ENCODE measurements at regions not wholly inside any gene's neighbourhood (a gene's known extent, or its start where the extent isn't known, plus 50 kb on each side); places are given as distances from the start of the nearest gene placed in this dataset.

GRCh38 chr20:4332121-4332860 lies 83.2 kb upstream of the ADRA1D start:
- Histone ChIP-seq H3K27me3 (ENCODE audit: control insufficient read depth, insufficient read depth, low read length) (peaks cover 5% of the 10 kb centered on the region), H3K36me3 (ENCODE audit: control insufficient read depth, insufficient read depth, low read length) (no peaks in the 10 kb centered on the region), H3K4me3 (ENCODE audit: low read depth, low read length) (no peak overlapping the region), H3K9me3 (ENCODE audit: control insufficient read depth in 2 of 2, low read length in 2 of 2) (no peaks in the 10 kb centered on the region), H3K27ac (ENCODE audit: insufficient read depth, low read length, poor library complexity, severe bottlenecking) (no peak overlapping the region), H3K4me1 (ENCODE audit: control insufficient read depth, insufficient read depth, low read length, poor library complexity, severe bottlenecking) (no peaks in the 10 kb centered on the region)
- Mint-ChIP-seq H3K27ac (no peak overlapping the region), H3K36me3 (no peaks in the 10 kb centered on the region), H3K4me1 (no peaks in the 10 kb centered on the region), H3K9me3 (peaks cover 0 to 1% (median 0%) of the 10 kb centered on the region in 7 donors), H3K4me3 (no peak overlapping the region), H3K27me3 (peaks cover 34% of the 10 kb centered on the region)
- DNase-seq (no peak), ATAC-seq (ENCODE audit: low read depth in 2 of 2) (no peak)

- peaks cover 0 to 3% (median 0%) of the 10 kb centered on the region in 7 donors for H3K9me3 Mint-ChIP-seq
- Histone ChIP-seq H3K4me3 (ENCODE audit: low read depth, low read length) (no peak overlapping the region), H3K27ac (ENCODE audit: insufficient read depth, low read length, poor library complexity, severe bottlenecking) (no peak overlapping the region), H3K9me3 (ENCODE audit: control insufficient read depth in 2 of 2, low read length in 2 of 2) (no peaks in the 10 kb centered on the region), H3K4me1 (ENCODE audit: control insufficient read depth, insufficient read depth, low read length, poor library complexity, severe bottlenecking) (no peaks in the 10 kb centered on the region), H3K36me3 (ENCODE audit: control insufficient read depth, insufficient read depth, low read length) (no peaks in the 10 kb centered on the region), H3K27me3 (ENCODE audit: control insufficient read depth, insufficient read depth, low read length) (peaks cover 9% of the 10 kb centered on the region)
- H3K27ac Mint-ChIP-seq: no peak overlapping the region
- no peaks in the 10 kb centered on the region for H3K36me3 Mint-ChIP-seq
- H3K4me3 Mint-ChIP-seq: no peak overlapping the region
- no peak for ATAC-seq (ENCODE audit: low read depth in 2 of 2)
- no peak for DNase-seq
- H3K4me1 Mint-ChIP-seq: no peaks in the 10 kb centered on the region
- H3K27me3 Mint-ChIP-seq: peaks cover 29% of the 10 kb centered on the region
These were observed 80.9 kb upstream of the ADRA1D start for GRCh38 chr20:4330011-4330410.

GRCh38 chr20:4329232-4329631 lies 80.1 kb upstream of the ADRA1D start:
- Histone ChIP-seq H3K4me3 (ENCODE audit: low read depth, low read length) (no peak overlapping the region), H3K27ac (ENCODE audit: insufficient read depth, low read length, poor library complexity, severe bottlenecking) (no peak overlapping the region), H3K4me1 (ENCODE audit: control insufficient read depth, insufficient read depth, low read length, poor library complexity, severe bottlenecking) (no peaks in the 10 kb centered on the region), H3K27me3 (ENCODE audit: control insufficient read depth, insufficient read depth, low read length) (peaks cover 9% of the 10 kb centered on the region), H3K9me3 (ENCODE audit: control insufficient read depth in 2 of 2, low read length in 2 of 2) (no peaks in the 10 kb centered on the region), H3K36me3 (ENCODE audit: control insufficient read depth, insufficient read depth, low read length) (no peaks in the 10 kb centered on the region)
- no peaks in the 10 kb centered on the region for H3K4me1 Mint-ChIP-seq
- peaks cover 31% of the 10 kb centered on the region for H3K27me3 Mint-ChIP-seq
- no peak overlapping the region for H3K27ac Mint-ChIP-seq
- no peaks in the 10 kb centered on the region for H3K36me3 Mint-ChIP-seq
- ATAC-seq (ENCODE audit: low read depth in 2 of 2) (no peak), DNase-seq (no peak)
- peaks cover 0 to 3% (median 0%) of the 10 kb centered on the region in 7 donors for H3K9me3 Mint-ChIP-seq
- H3K4me3 Mint-ChIP-seq: no peak overlapping the region

GRCh38 chr20:4328541-4328940 lies 79.5 kb upstream of the ADRA1D start:
- no peak overlapping the region for H3K27ac ChIP-seq (ENCODE audit: insufficient read depth, low read length, poor library complexity, severe bottlenecking)
- H3K27ac Mint-ChIP-seq: no peak overlapping the region
- no peak for DNase-seq
- H3K4me3 Mint-ChIP-seq: no peak overlapping the region
- no peaks in the 10 kb centered on the region for H3K4me1 ChIP-seq (ENCODE audit: control insufficient read depth, insufficient read depth, low read length, poor library complexity, severe bottlenecking)
- peaks cover 29% of the 10 kb centered on the region for H3K27me3 Mint-ChIP-seq
- H3K36me3 ChIP-seq (ENCODE audit: control insufficient read depth, insufficient read depth, low read length): no peaks in the 10 kb centered on the region
- H3K9me3 Mint-ChIP-seq: peaks cover 0 to 3% (median 0%) of the 10 kb centered on the region in 7 donors
- no peak overlapping the region for H3K4me3 ChIP-seq (ENCODE audit: low read depth, low read length)
- H3K4me1 Mint-ChIP-seq: no peaks in the 10 kb centered on the region
- H3K9me3 ChIP-seq (ENCODE audit: control insufficient read depth in 2 of 2, low read length in 2 of 2): no peaks in the 10 kb centered on the region
- H3K27me3 ChIP-seq (ENCODE audit: control insufficient read depth, insufficient read depth, low read length): peaks cover 9% of the 10 kb centered on the region
- H3K36me3 Mint-ChIP-seq: no peaks in the 10 kb centered on the region
- ATAC-seq (ENCODE audit: low read depth in 2 of 2): no peak

- H3K9me3 ChIP-seq (ENCODE audit: control insufficient read depth in 2 of 2, low read length in 2 of 2): no peaks in the 10 kb centered on the region
- ATAC-seq (ENCODE audit: low read depth in 2 of 2) (no peak), DNase-seq (no peak)
- H3K4me1 Mint-ChIP-seq: no peaks in the 10 kb centered on the region
- H3K4me3 Mint-ChIP-seq: no peak overlapping the region
- peaks cover 0 to 3% (median 0%) of the 10 kb centered on the region in 7 donors for H3K9me3 Mint-ChIP-seq
- no peak overlapping the region for H3K27ac ChIP-seq (ENCODE audit: insufficient read depth, low read length, poor library complexity, severe bottlenecking)
- H3K27ac Mint-ChIP-seq: no peak overlapping the region
- H3K27me3 ChIP-seq (ENCODE audit: control insufficient read depth, insufficient read depth, low read length): peaks cover 9% of the 10 kb centered on the region
- peaks cover 28% of the 10 kb centered on the region for H3K27me3 Mint-ChIP-seq
- H3K36me3 ChIP-seq (ENCODE audit: control insufficient read depth, insufficient read depth, low read length): no peaks in the 10 kb centered on the region
- H3K4me1 ChIP-seq (ENCODE audit: control insufficient read depth, insufficient read depth, low read length, poor library complexity, severe bottlenecking): no peaks in the 10 kb centered on the region
- H3K4me3 ChIP-seq (ENCODE audit: low read depth, low read length): no peak overlapping the region
- H3K36me3 Mint-ChIP-seq: no peaks in the 10 kb centered on the region
These were observed 78.9 kb upstream of the ADRA1D start for GRCh38 chr20:4327956-4328355.

GRCh38 chr20:4326195-4327065 lies 77.3 kb upstream of the ADRA1D start:
- no peaks in the 10 kb centered on the region for H3K9me3 ChIP-seq (ENCODE audit: control insufficient read depth in 2 of 2, low read length in 2 of 2)
- no peak overlapping the region for H3K4me3 Mint-ChIP-seq
- no peak overlapping the region for H3K27ac ChIP-seq (ENCODE audit: insufficient read depth, low read length, poor library complexity, severe bottlenecking)
- H3K27ac Mint-ChIP-seq: no peak overlapping the region
- peaks cover 0 to 3% (median 0%) of the 10 kb centered on the region in 7 donors for H3K9me3 Mint-ChIP-seq
- H3K36me3 Mint-ChIP-seq: no peaks in the 10 kb centered on the region
- ATAC-seq (ENCODE audit: low read depth in 2 of 2): no peak
- DNase-seq: no peak
- H3K4me3 ChIP-seq (ENCODE audit: low read depth, low read length): no peak overlapping the region
- H3K27me3 Mint-ChIP-seq: peaks cover 33% of the 10 kb centered on the region
- H3K4me1 Mint-ChIP-seq: no peaks in the 10 kb centered on the region
- H3K4me1 ChIP-seq (ENCODE audit: control insufficient read depth, insufficient read depth, low read length, poor library complexity, severe bottlenecking): no peaks in the 10 kb centered on the region
- peaks cover 9% of the 10 kb centered on the region for H3K27me3 ChIP-seq (ENCODE audit: control insufficient read depth, insufficient read depth, low read length)
- H3K36me3 ChIP-seq (ENCODE audit: control insufficient read depth, insufficient read depth, low read length): no peaks in the 10 kb centered on the region

- Histone ChIP-seq H3K9me3 (ENCODE audit: control insufficient read depth in 2 of 2, low read length in 2 of 2) (no peaks in the 10 kb centered on the region), H3K36me3 (ENCODE audit: control insufficient read depth, insufficient read depth, low read length) (no peaks in the 10 kb centered on the region), H3K27me3 (ENCODE audit: control insufficient read depth, insufficient read depth, low read length) (peaks cover 9% of the 10 kb centered on the region), H3K4me3 (ENCODE audit: low read depth, low read length) (no peak overlapping the region), H3K27ac (ENCODE audit: insufficient read depth, low read length, poor library complexity, severe bottlenecking) (no peak overlapping the region), H3K4me1 (ENCODE audit: control insufficient read depth, insufficient read depth, low read length, poor library complexity, severe bottlenecking) (no peaks in the 10 kb centered on the region)
- ATAC-seq (ENCODE audit: low read depth in 2 of 2): no peak
- Mint-ChIP-seq H3K9me3 (peaks cover 0 to 3% (median 0%) of the 10 kb centered on the region in 7 donors), H3K36me3 (no peaks in the 10 kb centered on the region), H3K27ac (no peak overlapping the region), H3K27me3 (peaks cover 33% of the 10 kb centered on the region), H3K4me1 (no peaks in the 10 kb centered on the region), H3K4me3 (no peak overlapping the region)
- no peak for DNase-seq
These were observed 76.6 kb upstream of the ADRA1D start for GRCh38 chr20:4325548-4326187.
